SU-DHL-6 (cell line): ENCODE measurements at regions not wholly inside any gene's neighbourhood (a gene's known extent, or its start where the extent isn't known, plus 50 kb on each side); places are given as distances from the start of the nearest gene placed in this dataset.

Source experiments
- H2AFZ ChIP-seq: fragments of 200-600 bp; sonication (generic); 2 replicates; pipeline ENCODE4 v1.6.1; 2014; ENCODE audit warnings: low read depth, mild to moderate bottlenecking, moderate library complexity, mixed read lengths, antibody characterized with exemption, low read length; ENCODE audit not compliant: severe bottlenecking
- H3F3A ChIP-seq: fragments of 200-600 bp; shearing (Covaris generic); 2 replicates; pipeline ENCODE4 v1.6.0; 2016; ENCODE audit warnings: antibody characterized with exemption, mild to moderate bottlenecking; ENCODE audit not compliant: insufficient read depth
- H3K27ac ChIP-seq: fragments of 200-600 bp; sonication (generic); 2 replicates; pipeline ENCODE4 v1.5.1; 2016; ENCODE audit warnings: low read depth, mild to moderate bottlenecking, low read length, moderate library complexity, mixed read lengths
- H3K27me3 ChIP-seq: fragments of 200-600 bp; sonication (generic), shearing (Covaris generic); 2 replicates; pipeline ENCODE4 v1.6.0; 2014; ENCODE audit warnings: mild to moderate bottlenecking, low read length
- H3K36me3 ChIP-seq: fragments of 200-600 bp; sonication (generic); 2 replicates; pipeline ENCODE4 v1.6.1; 2014; ENCODE audit warnings: mild to moderate bottlenecking, low read length, mixed read lengths
- H3K4me2 ChIP-seq: fragments of 300-600, 200-600 bp; shearing (Covaris generic), sonication (generic); 2 replicates; pipeline ENCODE4 v1.6.0; 2014; ENCODE audit warnings: low read length, low read depth, mild to moderate bottlenecking; ENCODE audit not compliant: poor library complexity, severe bottlenecking
- H3K4me3 ChIP-seq: fragments of 200-600 bp; sonication (generic); 2 replicates; pipeline ENCODE4 v1.5.1; 2014; ENCODE audit warnings: antibody characterized with exemption, low read length, mild to moderate bottlenecking, mixed read lengths; ENCODE audit not compliant: insufficient read depth, poor library complexity, severe bottlenecking
- H3K79me2 ChIP-seq: fragments of 200-600 bp; sonication (generic); 2 replicates; pipeline ENCODE4 v1.6.1; 2014; ENCODE audit warnings: mild to moderate bottlenecking, low read length, moderate library complexity; ENCODE audit not compliant: insufficient read depth
- H3K9ac ChIP-seq: fragments of 200-600 bp; sonication (generic); 2 replicates; pipeline ENCODE4 v1.7.0; 2014; ENCODE audit warnings: mild to moderate bottlenecking, low read length
- H3K9me2 ChIP-seq: fragments of 200-600 bp; sonication (generic); replicated peaks from 2 replicates; pipeline ENCODE4 v1.6.1; 2014; ENCODE audit warnings: low read length; ENCODE audit not compliant: insufficient read depth
- H3K9me3 ChIP-seq: fragments of 200-600 bp; sonication (generic); 2 replicates; pipeline ENCODE4 v1.6.1; 2014; ENCODE audit warnings: low read length, mixed read lengths; ENCODE audit not compliant: insufficient read depth
- H4K20me1 ChIP-seq: fragments of 200-600 bp; sonication (generic); 2 replicates; pipeline ENCODE4 v1.6.1; 2014; ENCODE audit warnings: low read depth, mild to moderate bottlenecking, antibody characterized with exemption, low read length, moderate library complexity, mixed read lengths
- CTCF ChIP-seq: fragments of 200-600 bp; sonication (generic); IDR thresholded peaks from one replicate; pipeline ENCODE4 v1.5.1; 2017; ENCODE audit warnings: antibody characterized with exemption, mild to moderate bottlenecking, low read length, moderate library complexity; ENCODE audit not compliant: insufficient read depth, poor library complexity, severe bottlenecking
- EZH2phosphoT487 ChIP-seq: fragments of 200-600 bp; sonication (generic), shearing (Covaris generic); conservative IDR thresholded peaks from 2 replicates; pipeline ENCODE4 v1.6.1; 2018; ENCODE audit warnings: mild to moderate bottlenecking, antibody characterized with exemption, low read length, moderate library complexity, mixed read lengths

GRCh38 chr13:34611671-34612070, 330.4 kb upstream of the NBEA start:
- Histone ChIP-seq H3K79me2 (no peaks in the 10 kb centered on the region), H3K9me2 (no peaks in the 10 kb centered on the region), H3K27ac (no peak overlapping the region), H3K27me3 (no peaks in the 10 kb centered on the region), H2AFZ (no peak overlapping the region), H4K20me1 (no peaks in the 10 kb centered on the region), H3K9me3 (no peaks in the 10 kb centered on the region), H3K4me2 (no peak overlapping the region), H3K4me3 (no peak overlapping the region), H3K9ac (no peak overlapping the region), H3K36me3 (no peaks in the 10 kb centered on the region), H3F3A (no peaks in the 10 kb centered on the region)
- TF ChIP-seq EZH2phosphoT487 = no peak

DNA sequence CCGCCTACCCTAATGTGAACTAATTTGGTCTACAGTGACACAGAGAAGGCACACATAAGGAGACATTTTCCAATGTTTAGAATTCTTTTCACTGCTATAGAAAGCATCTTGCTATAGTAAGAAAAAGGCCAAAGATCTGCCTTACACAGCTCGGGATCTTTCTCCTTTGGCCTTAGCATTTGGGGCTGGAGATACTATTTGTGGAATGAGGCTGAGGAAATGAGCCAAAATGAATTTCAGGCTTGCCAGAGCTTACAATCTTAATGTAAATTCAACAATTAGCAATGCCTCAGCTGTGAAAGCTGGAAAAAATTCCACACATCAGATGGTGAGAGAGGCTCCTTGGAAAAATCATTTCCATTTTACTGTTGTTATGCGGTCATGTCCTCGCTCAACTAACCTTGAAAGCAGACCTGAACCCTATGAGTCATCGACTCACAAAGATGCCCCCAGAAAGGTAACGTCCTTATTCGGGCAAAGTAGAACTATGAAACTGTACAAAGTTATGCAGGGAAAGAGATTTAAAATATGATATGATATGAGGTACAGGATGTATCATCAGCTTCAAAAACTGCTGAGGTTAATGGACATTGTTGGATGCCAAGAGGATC, 324.5 kb upstream of the NBEA start:
- Histone ChIP-seq H3K9me2 (no peaks in the 10 kb centered on the region), H3K9ac (no peak overlapping the region), H3K27me3 (no peaks in the 10 kb centered on the region), H3K27ac (no peak overlapping the region), H3K36me3 (no peaks in the 10 kb centered on the region), H4K20me1 (no peaks in the 10 kb centered on the region), H3K9me3 (no peaks in the 10 kb centered on the region), H3K79me2 (no peaks in the 10 kb centered on the region), H2AFZ (no peak overlapping the region), H3F3A (no peaks in the 10 kb centered on the region), H3K4me3 (no peak overlapping the region), H3K4me2 (no peak overlapping the region)
- no peak for TF ChIP-seq CTCF
- TF ChIP-seq EZH2phosphoT487 = no peak

DNA sequence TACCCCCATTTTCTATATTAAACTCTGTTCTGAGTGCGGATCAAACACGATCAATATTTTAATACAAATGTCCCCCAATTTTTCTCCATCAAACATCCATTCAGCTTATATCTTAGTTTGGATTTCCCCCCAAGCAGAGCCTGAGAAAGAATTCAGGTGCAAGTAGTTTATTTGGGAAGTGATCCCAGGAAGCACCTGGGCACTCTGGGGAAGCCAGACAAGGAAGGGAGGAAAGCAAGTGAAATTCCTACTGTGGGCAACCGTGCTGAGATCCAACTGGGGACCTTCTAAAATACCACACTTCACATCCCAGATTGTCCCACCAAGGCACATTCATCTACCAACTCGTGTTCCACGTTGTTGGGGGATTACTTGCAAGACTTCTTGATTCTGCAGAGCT, 323.4 kb upstream of the NBEA start:
- no peak overlapping the region for H3K4me3 ChIP-seq
- no peaks in the 10 kb centered on the region for H3K79me2 ChIP-seq
- no peaks in the 10 kb centered on the region for H3K9me3 ChIP-seq
- H4K20me1 ChIP-seq = no peaks in the 10 kb centered on the region
- no peaks in the 10 kb centered on the region for H3K27me3 ChIP-seq
- no peak overlapping the region for H3K27ac ChIP-seq
- H3K36me3 ChIP-seq = no peaks in the 10 kb centered on the region
- no peak overlapping the region for H3K4me2 ChIP-seq
- H3F3A ChIP-seq = no peaks in the 10 kb centered on the region
- H3K9me2 ChIP-seq = no peaks in the 10 kb centered on the region
- H2AFZ ChIP-seq = no peak overlapping the region
- no peak for TF ChIP-seq EZH2phosphoT487
- TF ChIP-seq CTCF = no peak
- H3K9ac ChIP-seq = no peak overlapping the region

- no peaks in the 10 kb centered on the region for H3F3A ChIP-seq
- no peak overlapping the region for H3K4me2 ChIP-seq
- no peaks in the 10 kb centered on the region for H4K20me1 ChIP-seq
- H3K9me2 ChIP-seq = no peaks in the 10 kb centered on the region
- H3K79me2 ChIP-seq = no peaks in the 10 kb centered on the region
- H3K4me3 ChIP-seq = no peak overlapping the region
- no peak overlapping the region for H3K9ac ChIP-seq
- H2AFZ ChIP-seq = no peak overlapping the region
- no peaks in the 10 kb centered on the region for H3K36me3 ChIP-seq
- no peak for TF ChIP-seq CTCF
- TF ChIP-seq EZH2phosphoT487 = no peak
- H3K27me3 ChIP-seq = no peaks in the 10 kb centered on the region
- H3K9me3 ChIP-seq = no peaks in the 10 kb centered on the region
- no peak overlapping the region for H3K27ac ChIP-seq
These were observed 322.7 kb upstream of the NBEA start for GRCh38 chr13:34619326-34619725.
